ENCODE measurements at regions not wholly inside any gene's neighbourhood (a gene's known extent, or its start where the extent isn't known, plus 50 kb on each side); places are given as distances from the start of the nearest gene placed in this dataset.
"Not testable (repeated sequence)": the region's sequence is repeated elsewhere in the genome, so short reads cannot be mapped to it uniquely, and the experiment has no call there.

DNA sequence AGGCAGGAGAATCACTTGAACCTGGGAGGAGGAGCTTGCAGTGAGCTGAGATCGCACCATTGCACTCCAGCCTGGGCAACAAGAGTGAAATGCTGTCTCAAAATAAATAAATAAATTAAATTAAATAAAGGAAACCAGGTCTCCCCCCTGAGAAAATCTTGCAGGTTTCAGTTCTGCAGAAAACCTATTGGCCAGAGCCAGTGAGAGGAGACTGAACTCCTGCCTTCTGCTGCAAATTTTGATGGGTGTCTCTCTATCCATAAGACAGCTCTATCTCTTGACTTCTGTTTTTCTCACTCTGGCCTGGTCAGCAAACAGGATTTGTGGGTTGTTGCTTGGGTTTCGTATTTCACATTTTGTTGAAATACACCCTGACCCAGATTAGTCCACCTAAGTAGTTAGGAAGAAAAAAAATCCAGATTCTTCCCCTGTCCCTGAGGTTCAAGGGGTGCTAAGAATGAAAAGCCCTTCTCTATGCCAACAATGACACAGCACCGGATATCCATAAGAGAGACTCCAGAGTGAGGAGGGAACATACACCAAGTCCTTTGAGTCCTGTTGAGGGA, 86.7 kb upstream of the MAP4K4 start:
- no peak for DNase-seq (ENCODE audit: low read depth, low spot score)

DNA sequence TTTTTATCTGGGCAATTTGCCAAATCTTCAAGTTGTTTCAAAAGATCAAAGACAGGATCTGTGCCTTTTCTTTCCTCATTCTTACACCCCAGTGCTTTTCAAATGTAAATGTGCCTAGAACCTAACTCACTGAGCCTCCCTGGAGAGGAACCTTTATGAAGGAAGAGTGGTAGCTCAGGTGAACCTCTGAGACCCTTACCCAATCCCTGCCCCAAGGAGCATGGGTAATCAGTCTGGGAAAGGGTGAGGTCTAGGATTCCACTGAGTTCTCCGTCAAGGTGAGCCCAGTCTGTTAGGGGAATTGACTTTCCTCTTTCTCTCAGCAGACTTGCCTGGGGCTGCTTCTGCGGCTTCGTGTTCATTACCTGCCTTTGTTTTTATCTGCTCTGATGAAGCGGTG, 88.1 kb upstream of the MAP4K4 start:
- DNase-seq (ENCODE audit: low read depth, low spot score), result peak; percentile 73

- DNase-seq (ENCODE audit: low read depth, low spot score), result peak; percentile 15
Observed at GRCh38 chr2:101608408-101609310, 88.8 kb upstream of the MAP4K4 start.

DNA sequence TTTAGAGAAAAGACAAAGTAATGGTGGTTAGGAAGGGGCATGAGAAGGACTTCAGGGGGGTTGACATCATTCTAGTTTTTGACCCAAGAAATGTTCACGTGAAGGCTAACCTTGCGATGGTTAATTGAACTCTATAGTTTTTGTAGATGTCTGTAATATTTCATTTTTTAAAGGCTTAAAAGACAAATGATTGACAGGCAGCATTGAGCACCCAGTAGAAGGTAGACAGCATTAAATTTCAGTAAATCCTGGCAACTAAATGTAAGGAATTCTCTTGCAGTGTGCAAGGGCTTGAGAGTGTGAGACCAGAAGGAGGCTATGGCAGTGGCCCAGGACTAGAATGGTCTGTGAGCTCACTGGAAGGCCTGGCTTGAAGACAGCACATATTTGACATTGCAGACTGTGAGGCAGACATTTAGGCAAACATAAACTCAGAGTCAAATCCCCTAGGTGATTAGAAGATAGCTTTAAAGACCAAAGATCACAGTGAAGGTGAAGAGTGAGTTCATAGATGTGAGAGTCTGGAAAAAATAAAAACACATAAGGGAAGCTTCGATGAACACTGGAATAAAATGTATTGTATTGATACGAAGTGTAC, 100.1 kb upstream of the MAP4K4 start:
- DNase-seq (ENCODE audit: low read depth, low spot score), result no peak

DNA sequence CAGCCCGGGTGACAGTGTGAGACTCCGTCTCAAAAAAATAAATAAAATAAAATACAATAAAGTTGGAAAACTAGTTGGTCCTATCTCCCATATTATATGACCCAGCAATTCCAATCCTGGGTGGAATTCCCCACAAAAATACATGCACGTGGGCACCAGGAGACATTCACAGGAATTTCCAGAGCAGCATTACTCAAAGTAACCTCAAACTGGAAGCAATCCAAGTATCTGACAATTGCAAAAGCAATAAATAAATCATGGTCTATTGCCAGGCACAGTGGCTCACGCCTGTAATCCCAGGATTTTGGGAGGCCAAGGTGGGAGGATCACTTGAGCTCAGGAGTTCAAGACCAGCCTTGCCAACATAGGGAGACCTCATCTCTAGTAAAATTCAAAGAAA, 101.2 kb upstream of the MAP4K4 start:
- no peak for DNase-seq (ENCODE audit: low read depth, low spot score)

- DNase-seq (ENCODE audit: low read depth, low spot score), result no peak
Observed at GRCh38 chr2:101587251-101587650, 110.3 kb upstream of the MAP4K4 start.

DNA sequence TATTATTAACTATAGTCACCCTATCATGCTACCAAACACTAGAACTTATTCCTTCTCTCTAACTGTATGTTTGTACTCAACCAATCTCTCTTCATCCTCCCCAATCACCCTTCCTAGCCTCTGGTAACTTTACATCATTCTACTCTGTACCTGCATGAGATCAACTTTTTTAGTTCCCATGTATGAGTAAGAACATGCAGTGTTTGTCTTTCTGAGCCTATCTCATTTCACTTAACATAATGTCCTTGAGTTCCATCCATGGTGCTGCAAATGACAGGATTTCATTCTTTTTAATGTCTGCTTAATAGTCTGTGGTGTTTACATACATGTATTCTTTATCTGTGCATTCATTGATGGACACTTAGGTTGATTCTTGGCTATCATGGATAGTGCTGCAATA, 108.9 kb upstream of the RFX8 start:
- DNase-seq (ENCODE audit: low read depth, low spot score), result no peak

GRCh38 chr2:101581675-101582299, 106.9 kb upstream of the RFX8 start:
- no peak for DNase-seq (ENCODE audit: low read depth, low spot score)

- no peak for DNase-seq (ENCODE audit: low read depth, low spot score)
Observed at GRCh38 chr2:101580528-101580927, 105.6 kb upstream of the RFX8 start.

DNA sequence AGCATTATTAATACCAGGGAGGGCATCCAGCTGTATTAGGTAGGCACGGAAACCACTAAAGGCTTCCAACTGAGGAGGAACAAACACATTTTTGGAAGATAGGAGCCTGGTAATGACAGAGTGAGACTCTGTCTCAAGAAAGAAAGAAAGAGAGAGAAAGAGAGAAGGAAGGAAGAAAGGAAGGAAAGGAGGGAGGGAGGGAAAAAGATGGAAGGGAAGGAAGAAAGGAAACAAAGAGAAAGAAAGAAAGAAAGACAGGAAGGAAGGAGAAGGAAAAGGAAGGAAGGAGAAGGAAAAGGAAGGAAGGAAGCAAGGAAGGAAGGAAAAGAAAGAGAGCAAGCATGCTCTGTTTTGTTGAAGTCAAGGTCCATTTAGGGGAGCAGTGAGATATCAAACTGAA, 103.8 kb upstream of the RFX8 start:
- no peak for DNase-seq (ENCODE audit: low read depth, low spot score)

DNA sequence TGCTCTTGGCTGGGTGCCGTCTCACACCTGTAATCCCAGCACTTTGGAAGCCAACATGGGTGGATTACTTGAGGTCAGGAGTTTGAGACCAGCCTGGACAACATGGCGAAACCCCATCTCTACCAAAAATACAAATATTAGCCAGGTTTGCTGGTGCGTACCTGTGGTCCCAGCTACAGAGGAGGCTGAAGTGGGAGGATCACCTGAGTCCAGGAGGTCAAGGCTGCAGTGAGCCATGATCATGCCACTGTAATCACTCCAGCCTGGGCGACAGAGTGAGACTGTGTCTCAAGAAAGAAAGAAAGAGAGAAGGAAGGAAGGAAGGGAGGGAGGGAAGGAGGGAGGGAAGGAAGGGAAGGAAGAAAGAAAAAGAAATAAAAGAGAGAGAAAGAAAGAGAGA, 103.2 kb upstream of the RFX8 start:
- DNase-seq (ENCODE audit: low read depth, low spot score), result not testable (repeated sequence)

DNA sequence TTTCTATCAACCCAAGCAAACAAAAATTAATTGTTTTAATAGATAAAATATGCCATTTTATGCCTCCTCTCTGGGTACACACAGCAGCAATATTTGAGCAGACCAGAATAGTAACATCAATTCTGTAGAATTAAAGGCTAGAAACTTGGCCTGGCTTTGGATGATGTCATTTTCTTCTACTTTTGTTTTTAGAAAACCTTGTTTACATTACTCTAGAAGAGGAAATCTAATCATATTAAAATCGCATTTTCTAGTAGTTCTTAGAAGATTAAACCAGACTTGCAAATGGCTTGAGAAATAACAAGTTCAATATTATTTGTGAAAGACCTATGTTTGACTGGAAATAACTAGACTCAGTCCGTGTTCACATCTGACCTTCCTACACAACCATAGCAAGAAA, 102.3 kb upstream of the RFX8 start:
- DNase-seq (ENCODE audit: low read depth, low spot score), result no peak

GRCh38 chr2:101574622-101575021, 99.7 kb upstream of the RFX8 start:
- DNase-seq (ENCODE audit: low read depth, low spot score), result no peak

DNA sequence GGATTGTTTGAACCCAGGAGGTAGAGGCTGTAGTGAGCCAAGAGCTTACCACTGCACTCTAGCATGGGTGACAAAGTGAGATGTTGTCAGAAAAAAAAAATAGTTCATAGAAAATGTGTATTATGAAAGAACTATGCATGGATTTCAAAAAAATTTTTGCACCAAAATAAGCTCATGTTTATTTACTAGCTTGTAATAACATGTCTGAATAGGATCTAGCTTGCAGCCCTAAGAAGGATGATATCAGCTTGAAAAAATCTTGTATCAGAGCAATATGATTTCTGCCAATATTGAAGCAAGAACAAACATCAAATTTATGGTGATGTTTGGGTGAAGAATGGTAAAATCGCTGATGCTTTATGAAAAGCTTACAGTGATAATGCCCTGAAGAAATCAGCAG, 97.0 kb upstream of the RFX8 start:
- DNase-seq (ENCODE audit: low read depth, low spot score), result no peak

DNA sequence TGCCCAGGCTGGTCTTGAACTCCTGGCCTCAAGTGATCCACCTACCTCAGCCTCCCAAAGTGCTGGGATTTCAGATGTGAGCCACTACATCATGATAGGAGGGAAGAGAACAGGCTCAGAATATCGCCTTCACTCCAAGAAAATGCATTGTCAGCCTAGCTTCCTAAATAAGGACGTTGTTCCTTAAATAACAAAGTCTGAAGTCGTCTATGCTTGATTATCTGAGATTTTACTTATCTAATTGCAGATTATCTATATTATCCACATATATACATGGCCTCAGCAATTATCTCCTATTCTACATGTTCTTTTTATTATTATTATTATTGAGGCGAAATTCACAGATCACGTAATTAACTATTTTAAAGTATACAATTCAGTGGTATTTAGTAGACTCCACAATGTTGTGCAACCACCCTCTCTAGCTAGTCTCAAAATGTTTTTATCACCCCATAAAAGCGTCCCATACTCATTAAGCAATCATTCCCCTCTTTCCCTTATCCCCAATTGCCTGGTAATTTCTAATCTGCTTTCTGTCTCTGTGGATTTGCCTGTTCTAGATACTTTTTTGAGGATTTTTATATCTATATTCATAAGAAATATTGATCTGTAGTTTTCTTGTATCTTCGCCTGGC, 95.1 kb upstream of the RFX8 start:
- no peak for DNase-seq (ENCODE audit: low read depth, low spot score)

- DNase-seq (ENCODE audit: low read depth, low spot score), result no peak
Observed at GRCh38 chr2:101568969-101569368, 94.1 kb upstream of the RFX8 start.

GRCh38 chr2:101566632-101567228, 91.8 kb upstream of the RFX8 start:
- DNase-seq (ENCODE audit: low read depth, low spot score), result no peak

- no peak for DNase-seq (ENCODE audit: low read depth, low spot score)
Observed at GRCh38 chr2:101563849-101564248, 88.9 kb upstream of the RFX8 start.

GRCh38 chr2:101560780-101561315, 85.9 kb upstream of the RFX8 start:
- no peak for DNase-seq (ENCODE audit: low read depth, low spot score)

DNA sequence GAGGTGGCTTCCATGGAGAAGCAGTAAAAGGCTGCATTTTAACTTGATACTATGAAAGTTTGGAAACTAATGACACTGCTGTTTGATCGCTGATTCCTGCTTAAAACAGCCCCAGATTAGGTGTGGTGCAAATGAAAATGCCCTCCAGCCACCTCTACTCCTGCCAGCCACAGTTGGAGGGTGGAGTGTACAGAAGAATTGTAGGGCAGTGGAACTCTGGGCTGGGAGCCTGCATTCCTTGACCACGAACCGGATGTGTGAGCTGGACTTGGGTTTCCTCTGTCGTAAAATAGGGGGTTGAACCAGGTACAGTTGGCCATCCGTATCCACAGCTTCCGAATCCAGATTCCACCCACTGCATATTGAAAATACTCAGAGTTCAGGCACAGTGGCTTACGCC, 84.6 kb upstream of the RFX8 start:
- no peak for DNase-seq (ENCODE audit: low read depth, low spot score)
